ENCODE measurements at regions not wholly inside any gene's neighbourhood (a gene's known extent, or its start where the extent isn't known, plus 50 kb on each side); places are given as distances from the start of the nearest gene placed in this dataset.

GRCh38 chr1:37092937-37093336, 58.6 kb upstream of the GRIK3 start:
- H3K9ac ChIP-seq = no peak overlapping the region

GRCh38 chr1:37094302-37094701, 60.0 kb upstream of the GRIK3 start:
- Histone ChIP-seq H3F3A (replicated peaks; ENCODE audit: insufficient read depth) (no peaks in the 10 kb centered on the region), H2AFZ (ENCODE audit: low read depth) (no peak overlapping the region), H4K20me1 (ENCODE audit: insufficient read depth) (no peaks in the 10 kb centered on the region), H3K9me3 (no peaks in the 10 kb centered on the region), H3K27me3 (ENCODE audit: insufficient read depth) (no peaks in the 10 kb centered on the region), H3K4me2 (no peak overlapping the region), H3K79me2 (ENCODE audit: insufficient read depth) (no peaks in the 10 kb centered on the region), H3K4me3 (ENCODE audit: low read depth in 2 of 2, low read length in 1 of 2) (no peak overlapping the region), H3K9ac (no peak overlapping the region), H3K36me3 (replicated peaks in 1 of 2; ENCODE audit: control insufficient read depth in 1 of 2, insufficient read depth in 2 of 2, low read length in 1 of 2) (no peaks in the 10 kb centered on the region), H3K27ac (ENCODE audit: low read depth in 2 of 2, low read length in 1 of 2) (no peak overlapping the region), H3K4me1 (ENCODE audit: control insufficient read depth in 1 of 2, insufficient read depth in 2 of 2, low read depth in 1 of 2, low read length in 1 of 2) (no peaks in the 10 kb centered on the region), H3K9me2 (no peaks in the 10 kb centered on the region)
- CTCF ChIA-PET = interaction anchor here (1.0 to 1.3 kb wide), 2 partner anchors 15 to 340 kb away, joined by 4 to 5 read pairs; no protein-coding TSS in a partner anchor
- POLR2A ChIA-PET = no interaction called here
- TF ChIP-seq CTCF (IDR thresholded peaks at IDR 0.05) (no peak), TCF12 (IDR thresholded peaks at IDR 0.05) (no peak), MXI1 (IDR thresholded peaks at IDR 0.05; ENCODE audit: low read depth, low read length) (no peak), EZH2phosphoT487 (IDR thresholded peaks at IDR 0.05; ENCODE audit: borderline replicate concordance, low read depth) (no peak), POLR2AphosphoS5 (IDR thresholded peaks at IDR 0.05; ENCODE audit: low read depth, low read length) (no peak), USF1 (IDR thresholded peaks at IDR 0.05; ENCODE audit: borderline replicate concordance, low read depth) (no peak), TEAD4 (IDR thresholded peaks at IDR 0.05; ENCODE audit: borderline replicate concordance, insufficient read depth) (no peak), ZBTB33 (IDR thresholded peaks at IDR 0.05; ENCODE audit: borderline replicate concordance, low read depth) (no peak), FOXM1 (IDR thresholded peaks at IDR 0.05; ENCODE audit: low read depth) (no peak)
- 25% methylated on average over 6 of the region's 6 CpGs for WGBS (ENCODE audit: low lambda C conversion rate)
- no peak for DNase-seq

More at GRCh38 chr1:37092937-37093336, 58.6 kb upstream of the GRIK3 start:
- no peak overlapping the region for H3K27ac ChIP-seq (ENCODE audit: low read depth in 2 of 2, low read length in 1 of 2)
- no peaks in the 10 kb centered on the region for H3K27me3 ChIP-seq (ENCODE audit: insufficient read depth)
- no peak for DNase-seq
- no peaks in the 10 kb centered on the region for H3K9me2 ChIP-seq
- H3K4me1 ChIP-seq (ENCODE audit: control insufficient read depth in 1 of 2, insufficient read depth in 2 of 2, low read depth in 1 of 2, low read length in 1 of 2) = no peaks in the 10 kb centered on the region
- no peak for TF ChIP-seq POLR2AphosphoS5 (IDR thresholded peaks at IDR 0.05; ENCODE audit: low read depth, low read length)
- no peak for TF ChIP-seq EP300 (IDR thresholded peaks at IDR 0.05; ENCODE audit: borderline replicate concordance in 1 of 2, low read depth in 1 of 2, low read length in 1 of 2)
- no peak for TF ChIP-seq PBX3 (IDR thresholded peaks at IDR 0.05)
- no peak for TF ChIP-seq TCF12 (IDR thresholded peaks at IDR 0.05)
- TF ChIP-seq CHD2 (IDR thresholded peaks at IDR 0.05; ENCODE audit: low read length, partially characterized antibody) = no peak
- TF ChIP-seq IRF3 (IDR thresholded peaks at IDR 0.05; ENCODE audit: low read depth, low read length) = no peak
- TF ChIP-seq MAX (IDR thresholded peaks at IDR 0.05; ENCODE audit: low read depth) = no peak
- no peak for TF ChIP-seq NFIC (IDR thresholded peaks at IDR 0.05; ENCODE audit: borderline replicate concordance)
- TF ChIP-seq TEAD4 (IDR thresholded peaks at IDR 0.05; ENCODE audit: borderline replicate concordance, insufficient read depth) = no peak
- H3F3A ChIP-seq (replicated peaks; ENCODE audit: insufficient read depth) = no peaks in the 10 kb centered on the region
- no peak overlapping the region for H3K4me3 ChIP-seq (ENCODE audit: low read depth in 2 of 2, low read length in 1 of 2)
- no peaks in the 10 kb centered on the region for H3K79me2 ChIP-seq (ENCODE audit: insufficient read depth)
- 7% methylated on average over 1 of the region's 1 CpG for WGBS (ENCODE audit: low lambda C conversion rate)
- H3K36me3 ChIP-seq (replicated peaks in 1 of 2; ENCODE audit: control insufficient read depth in 1 of 2, insufficient read depth in 2 of 2, low read length in 1 of 2) = no peaks in the 10 kb centered on the region
- H4K20me1 ChIP-seq (ENCODE audit: insufficient read depth) = no peaks in the 10 kb centered on the region
- ChIA-PET CTCF (interaction anchor here (1.0 to 1.3 kb wide), 2 partner anchors 16 to 20 kb away, joined by 3 to 5 read pairs; no protein-coding TSS in a partner anchor), POLR2A (no interaction called here)
- no peak overlapping the region for H3K4me2 ChIP-seq
- H2AFZ ChIP-seq (ENCODE audit: low read depth) = no peak overlapping the region
- H3K9me3 ChIP-seq = no peaks in the 10 kb centered on the region

Data from SK-N-SH (cell line).